ENCODE measurements at regions not wholly inside any gene's neighbourhood (a gene's known extent, or its start where the extent isn't known, plus 50 kb on each side); places are given as distances from the start of the nearest gene placed in this dataset.

- no peaks in the 10 kb centered on the region for H3K36me3 ChIP-seq
- H3K27ac ChIP-seq = no peak overlapping the region
- no peaks in the 10 kb centered on the region for H3K27me3 ChIP-seq
- peaks cover 0 to 3% of the 10 kb centered on the region in 2 donors for H3K4me1 ChIP-seq
- peaks cover 0 to 8% of the 10 kb centered on the region in 2 donors for H3K9me3 ChIP-seq
- TF ChIP-seq, protein P1, sequence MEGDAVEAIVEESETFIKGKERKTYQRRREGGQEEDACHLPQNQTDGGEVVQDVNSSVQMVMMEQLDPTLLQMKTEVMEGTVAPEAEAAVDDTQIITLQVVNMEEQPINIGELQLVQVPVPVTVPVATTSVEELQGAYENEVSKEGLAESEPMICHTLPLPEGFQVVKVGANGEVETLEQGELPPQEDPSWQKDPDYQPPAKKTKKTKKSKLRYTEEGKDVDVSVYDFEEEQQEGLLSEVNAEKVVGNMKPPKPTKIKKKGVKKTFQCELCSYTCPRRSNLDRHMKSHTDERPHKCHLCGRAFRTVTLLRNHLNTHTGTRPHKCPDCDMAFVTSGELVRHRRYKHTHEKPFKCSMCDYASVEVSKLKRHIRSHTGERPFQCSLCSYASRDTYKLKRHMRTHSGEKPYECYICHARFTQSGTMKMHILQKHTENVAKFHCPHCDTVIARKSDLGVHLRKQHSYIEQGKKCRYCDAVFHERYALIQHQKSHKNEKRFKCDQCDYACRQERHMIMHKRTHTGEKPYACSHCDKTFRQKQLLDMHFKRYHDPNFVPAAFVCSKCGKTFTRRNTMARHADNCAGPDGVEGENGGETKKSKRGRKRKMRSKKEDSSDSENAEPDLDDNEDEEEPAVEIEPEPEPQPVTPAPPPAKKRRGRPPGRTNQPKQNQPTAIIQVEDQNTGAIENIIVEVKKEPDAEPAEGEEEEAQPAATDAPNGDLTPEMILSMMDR (IDR thresholded peaks at IDR 0.05) = no peak
- H3K4me3 ChIP-seq = no peak overlapping the region
- no peak for DNase-seq (ENCODE audit: low spot score)
Observed at GRCh38 chr14:34075826-34076225, 125.0 kb upstream of the EGLN3 start.

- peaks cover 0 to 8% of the 10 kb centered on the region in 2 donors for H3K9me3 ChIP-seq
- H3K36me3 ChIP-seq = no peaks in the 10 kb centered on the region
- no peak overlapping the region for H3K27ac ChIP-seq
- DNase-seq (ENCODE audit: low spot score) = no peak
- no peaks in the 10 kb centered on the region for H3K27me3 ChIP-seq
- TF ChIP-seq, protein P1 (IDR thresholded peaks at IDR 0.05) = no peak
- H3K4me1 ChIP-seq = no peaks in the 10 kb centered on the region
- H3K4me3 ChIP-seq = no peak overlapping the region
Observed at GRCh38 chr14:34075042-34075744, 124.3 kb upstream of the EGLN3 start.

GRCh38 chr14:34072921-34073320 lies 122.0 kb upstream of the EGLN3 start:
- H3K27ac ChIP-seq = no peak overlapping the region
- H3K4me3 ChIP-seq = no peak overlapping the region
- TF ChIP-seq, protein P1 (IDR thresholded peaks at IDR 0.05) = no peak
- no peaks in the 10 kb centered on the region for H3K36me3 ChIP-seq
- peaks cover 0 to 8% of the 10 kb centered on the region in 2 donors for H3K9me3 ChIP-seq
- no peaks in the 10 kb centered on the region for H3K4me1 ChIP-seq
- DNase-seq (ENCODE audit: low spot score) = no peak
- no peaks in the 10 kb centered on the region for H3K27me3 ChIP-seq

DNA sequence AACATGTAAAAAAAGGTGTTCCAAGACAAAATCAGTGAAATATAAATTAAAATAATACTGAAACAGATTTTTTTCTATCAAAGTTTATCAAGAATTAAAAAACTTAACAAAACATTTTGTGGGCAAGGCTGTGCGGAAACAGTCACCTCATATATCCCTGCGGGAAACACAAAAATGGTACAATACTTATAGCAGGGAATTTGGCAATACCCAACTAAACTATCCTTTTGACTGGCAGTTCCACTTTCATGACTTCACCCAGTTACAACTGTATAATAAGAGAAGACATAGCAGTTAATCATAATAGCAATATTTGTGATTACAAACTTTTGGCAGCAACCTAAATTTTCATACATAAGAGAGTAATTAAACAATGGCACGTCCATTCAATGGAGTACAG lies 121.5 kb upstream of the EGLN3 start:
- Histone ChIP-seq H3K4me3 (no peak overlapping the region), H3K27me3 (no peaks in the 10 kb centered on the region)

GRCh38 chr14:34070917-34071407 lies 120.1 kb upstream of the EGLN3 start:
- Histone ChIP-seq H3K36me3 (no peaks in the 10 kb centered on the region), H3K27ac (no peak overlapping the region), H3K4me3 (no peak overlapping the region), H3K9me3 (peaks cover 0 to 8% of the 10 kb centered on the region in 2 donors), H3K4me1 (peaks cover 0 to 5% of the 10 kb centered on the region in 2 donors), H3K27me3 (no peaks in the 10 kb centered on the region)
- TF ChIP-seq, protein P1 (IDR thresholded peaks at IDR 0.05) = no peak
- no peak for DNase-seq (ENCODE audit: low spot score)

More for the DNA sequence above, 121.5 kb upstream of the EGLN3 start:
- TF ChIP-seq, protein P1 (IDR thresholded peaks at IDR 0.05) = no peak
- no peaks in the 10 kb centered on the region for H3K36me3 ChIP-seq
- H3K9me3 ChIP-seq = peaks cover 0 to 8% of the 10 kb centered on the region in 2 donors
- no peak for DNase-seq (ENCODE audit: low spot score)
- H3K4me1 ChIP-seq = no peaks in the 10 kb centered on the region
- no peak overlapping the region for H3K27ac ChIP-seq
